Uterus (tissue), 3 donors: ENCODE measurements at regions not wholly inside any gene's neighbourhood (a gene's known extent, or its start where the extent isn't known, plus 50 kb on each side); places are given as distances from the start of the nearest gene placed in this dataset.
"Not testable (repeated sequence)": the region's sequence is repeated elsewhere in the genome, so short reads cannot be mapped to it uniquely, and the experiment has no call there.

Experiments used
- DNase-seq, 2 donors: peaks; one replicate each; pipeline ENCODE4 v3.0.0-alpha.2; 2019 to 2020
- H3K27ac ChIP-seq, 2 donors: fragments of 200-600 bp; sonication (generic); 1 replicate in 1 of 2; 2 replicates in 1 of 2; pipeline ENCODE4 v1.5.1; 2016 to 2018
- H3K27me3 ChIP-seq, 2 donors: fragments of 200-600 bp; sonication (generic); one replicate each; pipeline ENCODE4 v1.5.1; 2018 to 2019; ENCODE audit warnings: control low read depth in 1 of 2
- H3K36me3 ChIP-seq, 2 donors: fragments of 200-600 bp; sonication (generic); one replicate each; pipeline ENCODE4 v1.5.1; 2019; ENCODE audit warnings: control low read depth in 1 of 2
- H3K4me1 ChIP-seq, 2 donors: fragments of 200-600 bp; sonication (generic); one replicate each; pipeline ENCODE4 v1.5.1; 2018 to 2019; ENCODE audit warnings: control low read depth in 1 of 2
- H3K4me3 ChIP-seq, 2 donors: fragments of 200-600 bp; sonication (generic); 1 replicate in 1 of 2; 2 replicates in 1 of 2; pipeline ENCODE4 v1.5.1; 2018 to 2019; ENCODE audit warnings: mild to moderate bottlenecking in 1 of 2
- H3K9me3 ChIP-seq, 2 donors: fragments of 200-600 bp; sonication (generic); one replicate each; pipeline ENCODE4 v1.5.1; 2019; ENCODE audit warnings: control low read depth in 1 of 2
- CTCF ChIP-seq, 4 experiments: fragments of 200-600 bp in 2 of 4; fragments of 450-650 bp in 2 of 4; sonication (generic) in 2 of 4; IDR thresholded peaks; one replicate each; pipeline ENCODE4 v1.5.1; 2016 to 2019; ENCODE audit warnings: antibody characterized with exemption in 4 of 4, mild to moderate bottlenecking in 2 of 4, moderate library complexity in 1 of 4
- POLR2A ChIP-seq, 2 donors: fragments of 450-650 bp; IDR thresholded peaks; one replicate each; pipeline ENCODE4 v1.6.1; 2016; ENCODE audit warnings: antibody characterized with exemption in 2 of 2, mild to moderate bottlenecking in 1 of 2, moderate library complexity in 1 of 2
- intact Hi-C: fragments of 100-400 bp; cut with DNase I; formaldehyde crosslinking; loops from one replicate; pipeline ENCODE4 v1.15.1; 2023; ENCODE audit warnings: low total_unique reads
- donor health status: DM: yes; HTN: yes; CAD: no.

GRCh38 chr18:66872277-66872676, 268.4 kb upstream of the CDH19 start:
- H3K4me3 ChIP-seq: no peak overlapping the region
- H3K27ac ChIP-seq: no peak overlapping the region
- DNase-seq: no peak
- TF ChIP-seq POLR2A (IDR thresholded peaks at IDR 0.05): no peak
- no peak for TF ChIP-seq CTCF (IDR thresholded peaks at IDR 0.05)
- H3K36me3 ChIP-seq: no peaks in the 10 kb centered on the region
- H3K27me3 ChIP-seq: no peaks in the 10 kb centered on the region
- no peaks in the 10 kb centered on the region for H3K9me3 ChIP-seq
- H3K4me1 ChIP-seq: no peaks in the 10 kb centered on the region
- intact Hi-C loops: no loop called here

- Histone ChIP-seq H3K4me3 (no peak overlapping the region), H3K9me3 (no peaks in the 10 kb centered on the region), H3K27ac (no peak overlapping the region), H3K4me1 (no peaks in the 10 kb centered on the region), H3K27me3 (no peaks in the 10 kb centered on the region), H3K36me3 (no peaks in the 10 kb centered on the region)
- intact Hi-C loops: no loop called here
- TF ChIP-seq POLR2A (IDR thresholded peaks at IDR 0.05): no peak
- no peak for TF ChIP-seq CTCF (IDR thresholded peaks at IDR 0.05)
- no peak for DNase-seq
Measured at GRCh38 chr18:66867653-66868052, 263.8 kb upstream of the CDH19 start.

- intact Hi-C loops, DNase-seq, H3K9me3 ChIP-seq, H3K4me3 ChIP-seq, H3K36me3 ChIP-seq, H3K27me3 ChIP-seq, H3K4me1 ChIP-seq, H3K27ac ChIP-seq: not testable (repeated sequence)
Measured at GRCh38 chr18:66866427-66866940, 262.6 kb upstream of the CDH19 start.

- intact Hi-C loops: no loop called here
- Histone ChIP-seq H3K9me3 (no peaks in the 10 kb centered on the region), H3K4me3 (no peak overlapping the region), H3K27me3 (no peaks in the 10 kb centered on the region), H3K36me3 (no peaks in the 10 kb centered on the region), H3K27ac (no peak overlapping the region), H3K4me1 (no peaks in the 10 kb centered on the region)
- no peak for DNase-seq
- no peak for TF ChIP-seq CTCF (IDR thresholded peaks at IDR 0.05)
- no peak for TF ChIP-seq POLR2A (IDR thresholded peaks at IDR 0.05)
Measured at GRCh38 chr18:66838340-66838987, 234.6 kb upstream of the CDH19 start.

- Histone ChIP-seq H3K36me3 (no peaks in the 10 kb centered on the region), H3K9me3 (no peaks in the 10 kb centered on the region), H3K27ac (no peak overlapping the region), H3K4me1 (no peaks in the 10 kb centered on the region), H3K4me3 (no peak overlapping the region), H3K27me3 (no peaks in the 10 kb centered on the region)
- DNase-seq: no peak
- TF ChIP-seq POLR2A (IDR thresholded peaks at IDR 0.05) (no peak), CTCF (IDR thresholded peaks at IDR 0.05) (no peak)
- intact Hi-C loops: no loop called here
Measured at GRCh38 chr18:66833646-66834045, 229.8 kb upstream of the CDH19 start.

- H3K9me3 ChIP-seq: no peaks in the 10 kb centered on the region
- H3K36me3 ChIP-seq: no peaks in the 10 kb centered on the region
- no peak overlapping the region for H3K27ac ChIP-seq
- H3K27me3 ChIP-seq: no peaks in the 10 kb centered on the region
- TF ChIP-seq CTCF (IDR thresholded peaks at IDR 0.05): no peak
- TF ChIP-seq POLR2A (IDR thresholded peaks at IDR 0.05): no peak
- H3K4me3 ChIP-seq: no peak overlapping the region
- H3K4me1 ChIP-seq: no peaks in the 10 kb centered on the region
- intact Hi-C loops: no loop called here
- DNase-seq: no peak
Measured at GRCh38 chr18:66826211-66826610, 222.3 kb upstream of the CDH19 start.
